Gastrocnemius medialis (tissue), 4 donors: ENCODE measurements at regions not wholly inside any gene's neighbourhood (a gene's known extent, or its start where the extent isn't known, plus 50 kb on each side); places are given as distances from the start of the nearest gene placed in this dataset.

Experiments
- POLR2A ChIP-seq, 2 donors: fragments of 450-650 bp; IDR thresholded peaks; one replicate each; pipeline ENCODE4 v1.6.1; 2017; ENCODE audit warnings: antibody characterized with exemption in 2 of 2, mild to moderate bottlenecking in 2 of 2, moderate library complexity in 2 of 2
- TF ChIP-seq, protein P1 (sequence below), 5 experiments: fragments of 450-650 bp in 3 of 5; fragments of 200-600 bp in 2 of 5; sonication (generic) in 2 of 5; IDR thresholded peaks in 4 of 5; conservative IDR thresholded peaks in 1 of 5; 1 replicate in 4 of 5; 2 replicates in 1 of 5; pipeline ENCODE4 v1.5.1; 2016 to 2019; ENCODE audit warnings: antibody characterized with exemption in 5 of 5, mild to moderate bottlenecking in 3 of 5, moderate library complexity in 3 of 5

DNA sequence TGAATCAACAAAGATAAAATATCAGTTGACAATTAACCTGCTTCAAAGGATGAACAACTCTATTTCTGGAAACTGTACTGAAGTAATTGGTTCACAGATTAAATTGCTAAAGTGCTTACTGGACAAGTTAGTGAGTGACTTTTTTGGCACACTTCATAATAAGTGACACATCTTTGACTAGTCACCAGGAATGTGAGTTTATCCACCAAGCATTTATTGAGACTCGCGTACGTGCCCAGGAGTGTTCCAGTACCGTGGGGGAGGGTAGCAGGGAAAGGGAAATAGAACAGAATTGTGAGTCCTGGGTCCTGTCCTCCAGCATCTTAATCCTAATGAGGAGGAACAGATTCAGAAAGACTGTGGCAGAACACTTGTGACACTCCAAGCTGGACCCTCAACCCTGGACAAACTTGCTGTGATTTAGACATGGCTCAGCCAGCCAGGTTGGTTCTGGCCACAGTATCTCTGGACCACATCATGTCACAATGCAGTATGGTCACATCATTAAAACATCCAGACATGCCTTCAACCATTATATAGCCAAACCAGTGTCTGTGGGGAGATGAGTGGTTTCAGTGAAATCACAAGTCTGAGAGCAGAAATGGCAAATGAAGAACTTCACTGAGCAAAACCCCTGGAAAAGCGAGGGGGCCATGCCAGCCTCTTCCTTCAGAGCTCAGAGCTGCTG is 623.1 kb downstream of the BNC2 start:
- TF ChIP-seq, protein P1, sequence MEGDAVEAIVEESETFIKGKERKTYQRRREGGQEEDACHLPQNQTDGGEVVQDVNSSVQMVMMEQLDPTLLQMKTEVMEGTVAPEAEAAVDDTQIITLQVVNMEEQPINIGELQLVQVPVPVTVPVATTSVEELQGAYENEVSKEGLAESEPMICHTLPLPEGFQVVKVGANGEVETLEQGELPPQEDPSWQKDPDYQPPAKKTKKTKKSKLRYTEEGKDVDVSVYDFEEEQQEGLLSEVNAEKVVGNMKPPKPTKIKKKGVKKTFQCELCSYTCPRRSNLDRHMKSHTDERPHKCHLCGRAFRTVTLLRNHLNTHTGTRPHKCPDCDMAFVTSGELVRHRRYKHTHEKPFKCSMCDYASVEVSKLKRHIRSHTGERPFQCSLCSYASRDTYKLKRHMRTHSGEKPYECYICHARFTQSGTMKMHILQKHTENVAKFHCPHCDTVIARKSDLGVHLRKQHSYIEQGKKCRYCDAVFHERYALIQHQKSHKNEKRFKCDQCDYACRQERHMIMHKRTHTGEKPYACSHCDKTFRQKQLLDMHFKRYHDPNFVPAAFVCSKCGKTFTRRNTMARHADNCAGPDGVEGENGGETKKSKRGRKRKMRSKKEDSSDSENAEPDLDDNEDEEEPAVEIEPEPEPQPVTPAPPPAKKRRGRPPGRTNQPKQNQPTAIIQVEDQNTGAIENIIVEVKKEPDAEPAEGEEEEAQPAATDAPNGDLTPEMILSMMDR (IDR thresholded peaks at IDR 0.05 in 4 of 5, conservative IDR thresholded peaks at IDR 0.05 in 1 of 5), result no peak
- TF ChIP-seq POLR2A (IDR thresholded peaks at IDR 0.05), result no peak
